OCI-LY3 (cell line): ENCODE measurements at regions not wholly inside any gene's neighbourhood (a gene's known extent, or its start where the extent isn't known, plus 50 kb on each side); places are given as distances from the start of the nearest gene placed in this dataset.

Source experiments
- EZH2phosphoT487 ChIP-seq: fragments of 200-600 bp; shearing (Covaris generic); IDR thresholded peaks from 2 replicates; pipeline ENCODE4 v1.6.1; 2018; ENCODE audit warnings: antibody characterized with exemption, mixed run types, low read depth
- TF ChIP-seq, protein P1 (sequence below): fragments of 200-600, 300-600 bp; sonication (generic); IDR thresholded peaks from 2 replicates; pipeline ENCODE4 v1.5.1; 2014; ENCODE audit warnings: antibody characterized with exemption, low read length, low read depth

GRCh38 chr11:37574361-37574760 is 976.3 kb upstream of the RAG2 start:
- TF ChIP-seq, protein P1, sequence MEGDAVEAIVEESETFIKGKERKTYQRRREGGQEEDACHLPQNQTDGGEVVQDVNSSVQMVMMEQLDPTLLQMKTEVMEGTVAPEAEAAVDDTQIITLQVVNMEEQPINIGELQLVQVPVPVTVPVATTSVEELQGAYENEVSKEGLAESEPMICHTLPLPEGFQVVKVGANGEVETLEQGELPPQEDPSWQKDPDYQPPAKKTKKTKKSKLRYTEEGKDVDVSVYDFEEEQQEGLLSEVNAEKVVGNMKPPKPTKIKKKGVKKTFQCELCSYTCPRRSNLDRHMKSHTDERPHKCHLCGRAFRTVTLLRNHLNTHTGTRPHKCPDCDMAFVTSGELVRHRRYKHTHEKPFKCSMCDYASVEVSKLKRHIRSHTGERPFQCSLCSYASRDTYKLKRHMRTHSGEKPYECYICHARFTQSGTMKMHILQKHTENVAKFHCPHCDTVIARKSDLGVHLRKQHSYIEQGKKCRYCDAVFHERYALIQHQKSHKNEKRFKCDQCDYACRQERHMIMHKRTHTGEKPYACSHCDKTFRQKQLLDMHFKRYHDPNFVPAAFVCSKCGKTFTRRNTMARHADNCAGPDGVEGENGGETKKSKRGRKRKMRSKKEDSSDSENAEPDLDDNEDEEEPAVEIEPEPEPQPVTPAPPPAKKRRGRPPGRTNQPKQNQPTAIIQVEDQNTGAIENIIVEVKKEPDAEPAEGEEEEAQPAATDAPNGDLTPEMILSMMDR, result no peak
- no peak for TF ChIP-seq EZH2phosphoT487
